ENCODE measurements at regions not wholly inside any gene's neighbourhood (a gene's known extent, or its start where the extent isn't known, plus 50 kb on each side); places are given as distances from the start of the nearest gene placed in this dataset.

GRCh38 chr14:65224799-65225198 lies 122.5 kb upstream of the MAX start:
- H3K79me2 ChIP-seq (ENCODE audit: insufficient read depth): no peaks in the 10 kb centered on the region
- H3K4me1 ChIP-seq (ENCODE audit: control insufficient read depth in 1 of 2, insufficient read depth in 2 of 2, low read depth in 1 of 2, low read length in 1 of 2): peaks cover 5 to 9% of the 10 kb centered on the region in 2 experiments; a peak in 2 of 4 replicates
- DNase-seq: no peak
- no peaks in the 10 kb centered on the region for H3K27me3 ChIP-seq (ENCODE audit: insufficient read depth)
- H3F3A ChIP-seq (replicated peaks; ENCODE audit: insufficient read depth): no peaks in the 10 kb centered on the region
- POLR2A ChIA-PET: no interaction called here
- H3K4me2 ChIP-seq: no peak overlapping the region
- no peaks in the 10 kb centered on the region for H3K9me3 ChIP-seq
- 60% methylated on average over 1 of the region's 1 CpG for WGBS (ENCODE audit: low lambda C conversion rate)
- peak overlapping the region; percentile 76; the same call in 1 of the 2 replicates for H2AFZ ChIP-seq (ENCODE audit: low read depth)
- CTCF ChIA-PET: interaction anchor here (1.3 kb wide), 2 partner anchors 72 to 187 kb away, joined by 3 to 4 read pairs; no protein-coding TSS in a partner anchor
- H4K20me1 ChIP-seq (ENCODE audit: insufficient read depth): no peaks in the 10 kb centered on the region
- H3K9ac ChIP-seq: no peak overlapping the region
- no peaks in the 10 kb centered on the region for H3K36me3 ChIP-seq (replicated peaks in 1 of 2; ENCODE audit: control insufficient read depth in 1 of 2, insufficient read depth in 2 of 2, low read length in 1 of 2)
- H3K4me3 ChIP-seq (ENCODE audit: low read depth in 2 of 2, low read length in 1 of 2): no peak overlapping the region
- no peaks in the 10 kb centered on the region for H3K9me2 ChIP-seq
- TF ChIP-seq TAF1 (IDR thresholded peaks at IDR 0.05; ENCODE audit: borderline replicate concordance, low read depth, low read length) (no peak), POLR2AphosphoS5 (IDR thresholded peaks at IDR 0.05; ENCODE audit: low read depth, low read length) (no peak), ELF1 (IDR thresholded peaks at IDR 0.05) (no peak), RAD21 (IDR thresholded peaks at IDR 0.05; ENCODE audit: low read length) (no peak), MAX (IDR thresholded peaks at IDR 0.05; ENCODE audit: low read depth) (no peak), JUND (IDR thresholded peaks at IDR 0.05) (no peak), CHD2 (IDR thresholded peaks at IDR 0.05; ENCODE audit: low read length, partially characterized antibody) (no peak), PBX3 (IDR thresholded peaks at IDR 0.05) (no peak), TCF12 (IDR thresholded peaks at IDR 0.05) (no peak), FOSL2 (IDR thresholded peaks at IDR 0.05; ENCODE audit: borderline replicate concordance, low read depth) (no peak), TEAD4 (IDR thresholded peaks at IDR 0.05; ENCODE audit: borderline replicate concordance, insufficient read depth) (no peak), RXRA (IDR thresholded peaks at IDR 0.05; ENCODE audit: borderline replicate concordance, low read depth) (no peak), NFIC (IDR thresholded peaks at IDR 0.05; ENCODE audit: borderline replicate concordance) (no peak)
- no peak overlapping the region for H3K27ac ChIP-seq (ENCODE audit: low read depth in 2 of 2, low read length in 1 of 2)

- H3K4me1 ChIP-seq (ENCODE audit: control insufficient read depth in 1 of 2, insufficient read depth in 2 of 2, low read depth in 1 of 2, low read length in 1 of 2): peaks cover 12 to 16% of the 10 kb centered on the region in 2 experiments; a peak in 2 of 4 replicates
- H3K9me2 ChIP-seq: no peaks in the 10 kb centered on the region
- WGBS (ENCODE audit: low lambda C conversion rate): 95% methylated on average over 9 of the region's 9 CpGs
- ChIA-PET CTCF (interaction anchor here (0.7 to 1.3 kb wide), 4 partner anchors 61 to 734 kb away, joined by 3 to 4 read pairs (median 4); no protein-coding TSS in a partner anchor), POLR2A (no interaction called here)
- no peaks in the 10 kb centered on the region for H4K20me1 ChIP-seq (ENCODE audit: insufficient read depth)
- H3K9me3 ChIP-seq: no peaks in the 10 kb centered on the region
- no peaks in the 10 kb centered on the region for H3K79me2 ChIP-seq (ENCODE audit: insufficient read depth)
- H3K36me3 ChIP-seq (replicated peaks in 1 of 2; ENCODE audit: control insufficient read depth in 1 of 2, insufficient read depth in 2 of 2, low read length in 1 of 2): no peaks in the 10 kb centered on the region
- no peak overlapping the region for H3K9ac ChIP-seq
- H3K4me2 ChIP-seq: no peak overlapping the region
- H2AFZ ChIP-seq (ENCODE audit: low read depth): no peak overlapping the region
- H3K27me3 ChIP-seq (ENCODE audit: insufficient read depth): no peaks in the 10 kb centered on the region
- no peak overlapping the region for H3K4me3 ChIP-seq (ENCODE audit: low read depth in 2 of 2, low read length in 1 of 2)
- peaks cover under 1% of the 10 kb centered on the region for H3F3A ChIP-seq (replicated peaks; ENCODE audit: insufficient read depth)
- DNase-seq: no peak
- no peak overlapping the region for H3K27ac ChIP-seq (ENCODE audit: low read depth in 2 of 2, low read length in 1 of 2)
- TF ChIP-seq RCOR1 (IDR thresholded peaks at IDR 0.05; ENCODE audit: low read length) (no peak), IRF3 (IDR thresholded peaks at IDR 0.05; ENCODE audit: low read depth, low read length) (no peak), MAX (IDR thresholded peaks at IDR 0.05; ENCODE audit: low read depth) (no peak), FOXM1 (IDR thresholded peaks at IDR 0.05; ENCODE audit: low read depth) (no peak), GABPA (IDR thresholded peaks at IDR 0.05; ENCODE audit: low read depth) (no peak), TAF1 (IDR thresholded peaks at IDR 0.05; ENCODE audit: borderline replicate concordance, low read depth, low read length) (no peak), POLR2AphosphoS5 (IDR thresholded peaks at IDR 0.05; ENCODE audit: low read depth, low read length) (no peak), ELF1 (IDR thresholded peaks at IDR 0.05) (no peak), FOXJ3 (CRISPR knock-in tag; IDR thresholded peaks at IDR 0.05) (no peak), TCF12 (IDR thresholded peaks at IDR 0.05) (no peak), PBX3 (IDR thresholded peaks at IDR 0.05) (no peak), REST (IDR thresholded peaks at IDR 0.05; ENCODE audit: low read depth, low read length) (no peak)
These were observed 123.2 kb upstream of the MAX start for GRCh38 chr14:65225299-65226159.

All from SK-N-SH (cell line).